GM21786 (cell line): ENCODE measurements at regions not wholly inside any gene's neighbourhood (a gene's known extent, or its start where the extent isn't known, plus 50 kb on each side); places are given as distances from the start of the nearest gene placed in this dataset.
"Not testable (repeated sequence)": the region's sequence is repeated elsewhere in the genome, so short reads cannot be mapped to it uniquely, and the experiment has no call there.

Experiments
- ATAC-seq: cut with Tn5 transposase; IDR thresholded peaks from one replicate; pipeline ENCODE4 v1.9.1; 2021; ENCODE audit not compliant: unreplicated experiment

DNA sequence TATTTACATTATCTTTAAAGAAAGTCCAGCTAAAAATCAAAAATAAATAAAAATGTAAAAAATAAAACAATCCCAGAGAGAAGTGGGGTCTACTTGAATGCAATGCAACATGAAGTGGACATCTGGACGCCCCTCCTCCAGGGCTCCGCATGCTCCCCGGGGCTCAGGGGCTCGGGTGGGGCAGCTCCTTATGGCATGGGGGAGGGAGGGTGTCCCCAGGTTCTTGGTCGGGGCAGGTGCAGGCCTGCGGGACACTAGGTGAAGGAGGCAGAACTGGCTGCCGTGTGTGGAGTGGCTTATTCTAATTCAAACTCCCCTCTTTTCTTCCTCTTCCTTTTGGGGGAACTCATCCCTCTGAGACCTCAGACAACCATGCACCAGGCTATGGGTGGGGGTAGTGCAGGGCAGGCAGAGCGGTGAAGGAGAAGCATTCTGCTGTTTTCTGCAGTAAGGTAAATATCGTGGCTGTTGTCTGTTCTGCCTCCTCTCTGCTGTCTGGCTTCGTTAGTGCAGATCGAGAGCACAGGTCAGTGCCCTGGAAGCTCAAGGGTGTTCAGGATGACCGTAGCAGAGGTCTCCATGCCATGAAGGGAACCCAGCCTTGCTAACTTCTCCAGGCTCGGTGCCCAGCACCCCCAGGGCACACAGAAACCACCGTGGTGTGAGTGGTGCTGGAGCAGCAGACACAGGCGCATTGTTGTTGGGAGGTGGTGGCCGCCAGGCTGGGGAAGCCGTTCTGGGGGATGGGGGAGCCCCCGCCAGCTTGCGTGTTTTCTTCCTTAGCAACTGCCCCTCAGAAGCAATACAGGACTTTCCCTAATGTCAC lies 82.6 kb downstream of the TTLL2 start:
- no peak for ATAC-seq

DNA sequence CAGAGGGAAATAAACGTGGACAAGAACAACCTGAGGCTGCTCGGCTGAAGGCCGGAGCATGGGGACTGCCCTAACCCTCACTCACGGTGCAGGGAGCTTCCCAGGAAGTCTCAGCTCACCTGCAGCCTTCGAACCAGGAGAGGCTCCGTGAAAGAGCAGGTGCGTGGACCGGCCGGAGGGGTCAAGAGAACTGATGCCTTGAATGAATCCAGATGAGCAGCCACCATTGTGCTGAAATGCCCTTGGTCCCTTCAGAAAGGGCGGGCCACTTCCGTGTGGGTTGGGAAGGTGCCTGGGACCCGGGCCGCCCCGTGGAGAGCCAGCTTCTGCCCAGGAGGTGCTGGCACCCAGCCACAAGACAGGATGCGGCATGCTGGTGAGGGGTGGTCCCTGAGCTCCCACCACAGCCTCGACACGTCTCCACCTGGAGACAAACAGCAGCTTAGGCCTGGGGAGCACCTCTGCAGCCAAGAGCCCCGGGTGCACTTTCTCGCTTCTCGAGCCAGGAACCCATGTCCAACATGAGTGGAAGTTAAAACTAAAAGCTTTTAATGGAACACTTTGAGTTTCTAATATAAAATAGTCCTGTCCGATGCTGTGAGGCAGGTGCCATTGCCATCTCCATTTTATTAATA lies 83.5 kb downstream of the TTLL2 start:
- ATAC-seq, result no peak

DNA sequence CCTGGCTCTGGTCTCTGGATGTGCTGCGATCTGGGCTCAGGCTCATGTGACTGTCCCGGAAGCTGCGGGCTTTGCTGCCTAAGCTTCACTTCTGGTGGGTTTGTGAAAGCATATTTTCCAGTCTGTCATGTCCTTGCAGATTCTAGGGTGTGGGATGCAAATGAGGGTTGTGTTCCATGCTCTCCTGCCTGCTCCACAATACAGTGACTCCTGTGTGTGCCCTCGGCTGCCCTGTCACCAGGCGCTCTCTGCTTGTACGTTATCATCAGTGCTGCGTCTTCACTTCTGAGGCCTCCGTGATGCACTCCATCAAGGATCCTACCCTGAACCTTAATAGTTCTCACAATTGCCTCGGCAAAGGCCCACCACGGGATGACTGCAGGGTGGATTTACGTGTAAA lies 84.2 kb downstream of the TTLL2 start:
- no peak for ATAC-seq

DNA sequence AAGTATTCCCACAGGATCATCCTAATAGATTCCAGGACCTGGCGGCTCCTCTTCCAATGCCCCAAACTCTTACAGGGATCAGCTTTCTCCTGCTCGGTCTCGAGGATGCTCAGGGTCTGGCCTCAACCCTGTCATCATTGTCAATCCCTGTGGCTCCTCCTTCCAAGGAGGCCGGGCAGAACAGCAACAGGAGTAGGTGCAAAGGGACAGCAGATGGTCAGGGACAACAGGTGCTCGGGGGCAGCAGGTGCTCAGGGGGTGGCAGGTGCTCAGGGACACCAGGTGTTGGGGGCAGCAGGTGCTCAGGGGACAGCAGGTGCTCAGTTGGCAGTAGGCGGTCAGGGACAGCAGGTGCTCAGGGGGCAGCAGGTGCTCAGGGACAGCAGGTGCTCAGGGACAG lies 84.8 kb downstream of the TTLL2 start:
- ATAC-seq, result no peak

DNA sequence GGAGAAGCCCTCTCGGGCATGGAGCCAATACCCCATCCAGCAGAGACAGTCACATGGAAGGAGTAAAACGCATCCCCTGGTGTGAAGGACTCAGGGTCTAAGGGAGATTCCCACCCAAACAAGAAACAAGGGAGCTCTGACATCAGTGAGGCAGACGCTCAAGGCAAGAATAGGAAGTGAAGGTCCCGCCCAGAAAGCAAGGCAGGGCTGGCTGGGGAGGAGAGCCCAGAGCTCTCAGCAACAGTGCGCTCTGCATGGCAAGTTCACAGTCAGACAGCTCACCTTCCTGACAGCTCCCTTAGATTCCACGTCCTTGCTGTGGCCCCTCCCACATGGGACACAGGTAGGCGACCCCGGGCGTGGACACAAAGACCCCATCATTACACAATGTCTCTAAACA lies 85.6 kb downstream of the TTLL2 start:
- ATAC-seq, result no peak

DNA sequence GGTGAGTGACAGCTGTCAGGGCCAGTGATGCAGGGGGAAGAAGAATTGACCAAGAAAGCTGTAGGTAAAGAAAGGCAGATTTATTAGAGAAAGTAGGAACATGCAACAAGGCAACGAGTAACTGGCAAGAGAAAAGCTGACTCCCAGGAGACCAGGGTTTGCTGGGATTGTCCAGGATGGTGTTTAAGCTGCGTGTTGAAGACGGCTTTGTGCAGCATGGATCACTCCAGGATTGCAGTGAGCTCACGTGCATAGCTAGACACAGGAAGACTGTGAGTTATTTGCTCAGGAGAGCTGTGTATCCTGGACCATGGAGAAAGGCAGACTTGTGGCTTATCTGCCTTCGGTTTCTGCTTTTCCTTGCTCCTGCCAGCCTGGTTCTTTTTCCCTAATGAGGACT lies 87.6 kb downstream of the TTLL2 start:
- ATAC-seq, result no peak

DNA sequence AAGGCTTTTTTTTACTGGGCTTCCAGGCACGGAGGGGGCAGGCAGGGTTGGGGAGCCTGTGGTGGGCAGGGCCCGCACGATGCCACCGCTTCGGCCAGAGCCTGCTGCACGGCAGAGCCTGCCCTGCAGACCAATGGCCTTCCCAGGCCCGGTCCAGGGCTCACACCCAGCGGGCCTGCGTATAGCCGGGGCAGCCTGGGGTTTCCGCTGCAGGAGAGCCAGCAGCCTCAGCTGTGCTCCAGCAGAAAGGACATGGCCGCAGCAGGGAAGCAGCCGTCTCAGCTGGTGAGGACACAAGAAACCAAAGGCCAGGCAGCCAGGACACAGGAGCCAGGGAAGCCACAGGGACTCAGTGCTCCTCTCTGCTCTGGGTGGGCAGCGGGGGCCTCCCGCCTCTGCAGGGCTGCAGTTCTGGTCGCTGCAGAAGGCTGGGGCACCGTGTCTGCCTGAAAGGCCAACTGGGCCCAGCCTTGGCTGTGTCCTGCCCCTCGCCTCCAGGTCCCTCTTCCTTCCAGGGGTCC lies 90.6 kb downstream of the TTLL2 start:
- ATAC-seq, result no peak

DNA sequence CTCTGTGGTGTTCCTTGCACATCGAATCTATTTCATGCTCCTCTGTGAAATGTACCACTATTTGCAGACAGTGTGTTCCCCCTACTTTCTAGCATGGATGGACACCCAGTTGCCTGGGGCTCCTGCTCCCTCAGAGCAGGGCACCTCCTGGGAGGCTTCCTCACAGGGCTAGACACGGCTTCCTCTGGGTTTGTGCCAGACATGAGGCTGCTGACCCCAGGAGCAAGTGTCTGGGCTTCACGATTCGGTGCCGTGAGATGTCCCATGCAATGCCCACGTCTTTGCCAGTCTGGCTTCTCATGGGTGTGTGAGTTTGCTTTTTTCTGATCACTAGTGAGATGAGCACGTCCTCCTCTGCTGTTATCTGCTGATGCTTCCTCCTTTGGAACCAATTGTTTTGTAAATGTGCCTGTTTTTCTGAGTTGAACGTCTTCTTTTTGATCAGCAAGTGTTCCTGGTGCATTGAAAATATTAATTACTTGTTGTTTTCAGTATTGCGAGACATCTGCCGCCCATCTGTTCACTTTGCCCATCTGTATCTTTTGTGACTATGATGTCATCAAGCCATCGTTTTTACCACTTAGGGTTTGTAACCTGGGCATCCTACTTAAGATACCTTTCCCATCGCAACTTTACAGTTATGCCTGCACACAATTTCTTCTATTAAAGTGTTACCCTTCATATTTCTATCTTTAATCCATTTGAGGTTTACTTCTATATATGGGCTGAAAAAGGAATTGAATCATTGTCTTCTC lies 92.0 kb downstream of the TTLL2 start:
- ATAC-seq, result no peak

DNA sequence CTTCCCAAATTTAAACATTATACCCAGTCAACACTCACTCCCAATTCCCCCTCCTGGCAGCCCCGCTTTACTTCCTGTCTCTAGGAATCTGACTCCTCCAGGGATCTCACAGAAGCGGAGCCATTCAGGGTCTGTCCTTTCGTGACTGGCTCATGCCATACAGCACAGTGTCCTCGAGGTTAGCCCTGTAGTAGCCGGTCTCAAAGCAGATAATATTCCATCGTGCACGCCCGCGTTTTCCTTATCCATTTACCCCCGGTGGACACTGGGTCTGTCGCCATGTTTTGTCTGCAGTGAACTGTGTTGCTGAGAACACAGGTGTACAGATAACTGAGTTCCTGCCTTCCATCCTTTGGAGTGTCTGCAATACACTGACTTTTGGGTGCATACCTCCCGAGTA lies 95.3 kb downstream of the TTLL2 start:
- ATAC-seq, result no peak

DNA sequence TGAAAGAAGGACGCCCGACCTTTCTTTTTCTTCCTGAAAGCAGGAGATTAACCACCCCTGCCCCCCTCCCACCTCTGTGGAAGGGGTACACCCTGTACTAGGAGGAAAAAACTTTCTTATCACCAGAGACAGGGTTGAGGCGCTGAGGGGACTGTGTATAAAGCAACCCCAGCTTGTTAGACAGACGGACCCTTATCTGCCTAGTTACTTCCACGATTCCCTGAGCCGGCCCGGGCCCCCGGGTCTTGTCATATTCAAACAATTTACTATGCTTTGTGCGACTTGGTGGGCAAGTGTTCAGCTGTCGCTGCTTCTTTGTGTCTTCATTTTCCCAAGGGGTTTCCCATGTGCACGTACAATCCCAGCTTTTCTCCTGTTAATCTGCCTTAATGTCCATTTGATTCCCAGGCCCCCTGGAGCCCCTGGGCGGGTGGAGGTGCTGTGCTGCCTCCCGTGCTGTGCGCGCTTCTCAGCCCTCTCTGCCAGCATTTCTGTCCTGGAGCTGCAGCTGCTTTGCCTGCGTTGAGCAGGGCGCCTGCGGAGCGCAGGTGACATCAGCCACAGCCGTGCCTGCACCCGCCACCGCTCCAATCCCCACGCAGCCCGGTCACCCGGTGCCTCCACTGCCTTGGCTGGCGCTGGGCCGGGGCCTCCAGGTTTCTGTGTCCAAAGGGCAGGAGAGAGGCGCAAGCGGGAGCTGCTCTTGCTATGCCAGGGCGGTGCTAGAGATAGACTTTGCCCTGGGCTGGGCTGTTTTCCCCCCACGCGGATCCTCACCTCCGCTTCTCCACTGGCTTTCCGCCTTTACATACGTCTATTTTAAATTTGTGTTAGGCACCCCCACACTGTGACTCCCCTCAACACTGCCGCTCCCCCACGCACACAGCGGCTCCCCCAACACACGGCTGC lies 96.2 kb downstream of the TTLL2 start:
- no peak for ATAC-seq

DNA sequence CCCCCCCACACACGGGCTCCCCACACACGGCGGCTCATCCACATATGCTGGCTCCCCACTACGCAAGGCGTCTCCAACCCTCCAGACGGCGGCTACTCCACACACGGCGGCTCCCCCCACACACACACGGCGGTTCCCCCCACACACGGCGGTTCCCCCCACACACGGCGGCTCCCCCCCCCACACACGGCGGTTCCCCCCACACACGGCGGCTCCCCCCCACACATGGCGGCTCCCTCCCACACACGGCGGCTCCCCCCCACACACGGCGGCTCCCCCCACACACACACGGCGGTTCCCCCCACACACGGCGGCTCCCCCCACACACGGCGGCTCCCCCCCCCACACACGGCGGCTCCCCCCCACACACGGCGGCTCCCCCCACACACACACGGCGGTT lies 97.1 kb downstream of the TTLL2 start:
- ATAC-seq, result not testable (repeated sequence)

DNA sequence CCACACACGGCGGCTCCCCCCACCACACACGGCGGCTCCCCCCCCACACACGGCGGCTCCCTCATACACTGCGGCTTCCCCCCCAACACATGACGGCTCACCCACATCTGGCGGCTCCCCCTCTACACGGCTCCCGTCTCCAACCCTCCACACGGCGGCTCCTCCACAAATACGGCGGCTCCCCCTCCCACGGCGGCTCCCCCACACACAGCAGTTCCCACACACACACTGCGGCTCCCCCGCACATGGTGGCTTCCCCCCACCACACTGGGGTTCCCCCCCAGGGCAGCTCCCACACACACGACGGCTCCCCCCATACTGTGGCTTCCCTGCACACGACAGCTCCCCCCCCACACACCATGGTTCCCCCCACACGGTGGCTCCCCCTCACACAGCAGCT lies 98.0 kb downstream of the TTLL2 start:
- ATAC-seq, result no peak

DNA sequence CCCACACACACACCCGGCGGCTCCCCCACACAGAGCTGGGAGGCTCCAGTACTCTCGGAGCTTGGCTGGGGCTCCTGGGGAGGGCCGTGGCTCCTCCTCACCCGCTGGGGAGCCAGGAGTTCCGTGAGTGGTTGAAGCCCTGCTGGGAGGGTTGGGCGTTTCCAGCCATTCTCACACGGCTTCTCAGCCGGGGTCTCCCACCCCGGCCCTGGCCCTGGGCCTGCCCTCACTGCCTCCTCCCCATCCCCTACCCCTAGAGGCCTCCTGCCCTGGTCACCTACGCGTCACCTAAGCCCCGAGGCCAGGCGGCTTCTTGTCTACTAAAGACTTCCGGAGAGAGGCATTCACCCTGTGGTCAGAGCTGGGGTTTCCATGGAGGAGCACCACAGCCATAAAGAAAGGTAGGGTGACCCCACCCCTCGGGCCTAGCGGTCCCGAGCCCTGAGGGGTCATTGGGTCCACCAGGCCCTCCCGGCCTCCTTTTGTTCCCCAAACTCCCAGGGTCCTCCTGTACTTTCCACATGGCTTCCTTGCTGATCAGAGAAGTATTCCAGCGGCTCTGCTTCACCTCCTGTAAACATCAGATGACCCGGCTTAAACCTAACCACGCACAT lies 99.3 kb downstream of the TTLL2 start:
- no peak for ATAC-seq

DNA sequence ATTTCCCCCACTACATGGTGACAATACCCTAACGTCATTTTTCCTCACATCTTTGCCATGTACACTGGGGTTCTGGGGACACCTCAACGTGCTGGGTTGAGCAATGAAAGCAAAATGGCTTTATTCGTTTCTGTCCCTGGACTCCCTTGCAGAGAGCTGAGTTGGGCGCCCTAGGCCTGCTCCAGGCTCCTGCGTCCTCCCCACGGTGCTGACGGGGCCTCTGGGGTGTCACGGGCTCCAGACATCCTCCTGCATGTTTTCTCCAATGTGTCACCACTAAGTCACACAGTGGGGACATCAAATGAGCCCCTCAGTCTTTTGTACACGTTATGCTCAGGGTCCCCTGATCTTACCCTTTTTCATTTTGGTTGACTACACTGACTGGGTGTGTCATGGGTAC lies 99.8 kb downstream of the TTLL2 start:
- no peak for ATAC-seq

DNA sequence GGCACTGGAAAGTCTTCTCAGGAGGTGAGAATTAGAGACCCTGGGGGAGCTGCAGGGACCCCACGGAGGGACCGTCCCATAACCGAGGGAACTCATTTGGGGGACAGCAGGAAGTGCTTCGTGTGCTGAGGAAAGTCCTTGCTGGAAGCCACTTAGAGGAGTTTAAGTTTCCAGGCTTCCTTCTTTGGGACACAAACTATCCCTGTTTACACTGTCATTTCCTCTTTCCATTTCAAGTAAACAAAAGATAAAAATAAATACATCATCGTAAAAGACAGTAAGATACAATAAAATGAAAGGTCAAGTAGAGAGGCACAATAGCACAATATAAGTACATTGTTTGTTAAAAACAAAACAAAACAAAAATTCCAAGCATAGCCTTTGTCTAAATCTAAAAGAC lies 101.2 kb downstream of the TTLL2 start:
- ATAC-seq, result no peak

DNA sequence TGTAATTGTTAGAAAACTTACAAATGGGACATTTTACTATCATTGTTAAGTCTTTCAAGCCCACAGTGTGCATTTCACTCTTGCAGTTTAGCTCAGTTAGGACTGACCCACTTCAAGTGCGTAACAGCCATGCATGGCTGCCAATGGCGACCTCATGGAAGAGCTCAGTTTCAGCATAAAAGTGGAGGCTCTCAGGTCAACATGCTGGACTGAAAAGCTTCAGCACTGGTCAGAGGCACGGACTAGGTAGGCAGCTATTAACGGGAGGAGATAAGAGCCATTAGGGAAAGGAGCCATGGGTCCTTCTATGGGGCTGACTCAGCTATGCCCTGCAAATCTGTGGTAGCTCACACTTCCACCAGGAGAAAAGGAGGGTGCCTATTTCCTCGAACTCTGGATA lies 101.8 kb downstream of the TTLL2 start:
- no peak for ATAC-seq

DNA sequence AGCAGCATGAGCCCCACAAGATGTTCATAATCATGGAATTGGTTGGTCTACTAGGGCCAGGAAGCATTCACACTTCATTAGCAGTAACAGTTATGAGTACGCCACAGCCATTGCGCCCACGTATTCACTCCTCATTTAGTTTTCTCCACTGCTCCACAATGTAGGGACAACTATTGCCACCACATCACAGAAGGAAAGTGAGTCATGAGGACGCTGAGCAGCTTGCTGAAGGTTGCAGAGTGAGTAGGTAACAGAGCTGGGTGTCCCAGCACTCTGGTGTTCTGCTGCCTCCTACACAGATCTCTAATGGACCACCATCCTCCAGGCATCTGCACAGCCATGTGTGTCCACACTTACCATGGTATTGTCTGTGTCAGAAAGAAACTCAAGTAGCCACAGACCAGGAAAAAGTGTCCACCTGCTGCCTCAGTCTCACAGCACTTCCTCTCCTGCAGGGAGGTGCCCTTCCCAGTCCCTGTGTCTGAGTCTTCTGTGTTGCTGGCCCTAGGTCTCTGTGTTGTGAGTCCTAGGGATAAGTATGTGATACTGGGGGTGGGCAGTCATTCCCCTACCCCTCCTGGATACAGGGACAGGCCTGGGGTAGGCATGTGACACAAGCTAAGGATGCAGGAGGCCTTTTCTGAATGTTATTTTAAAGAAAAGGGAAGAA lies 103.9 kb downstream of the TTLL2 start:
- ATAC-seq, result no peak

DNA sequence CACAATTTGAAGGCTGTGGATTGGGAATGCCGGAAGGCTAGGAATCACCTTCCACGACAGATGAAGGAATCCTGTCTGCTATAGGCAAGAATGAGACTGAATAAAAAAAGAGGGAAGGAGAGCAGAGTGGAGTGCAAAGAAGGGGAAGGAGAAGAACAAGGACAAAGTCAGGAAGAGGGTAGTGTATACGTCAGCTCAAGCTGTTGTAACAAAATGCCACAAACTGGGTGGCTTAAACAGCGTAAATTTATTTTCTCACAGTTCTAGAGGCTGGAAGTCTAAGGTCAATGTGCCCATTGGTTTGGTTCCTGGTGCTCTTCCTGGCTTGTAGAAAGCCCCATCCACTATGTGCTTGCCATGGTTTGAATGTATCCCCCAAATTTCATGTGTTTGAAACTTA lies 104.5 kb downstream of the TTLL2 start:
- ATAC-seq, result no peak

DNA sequence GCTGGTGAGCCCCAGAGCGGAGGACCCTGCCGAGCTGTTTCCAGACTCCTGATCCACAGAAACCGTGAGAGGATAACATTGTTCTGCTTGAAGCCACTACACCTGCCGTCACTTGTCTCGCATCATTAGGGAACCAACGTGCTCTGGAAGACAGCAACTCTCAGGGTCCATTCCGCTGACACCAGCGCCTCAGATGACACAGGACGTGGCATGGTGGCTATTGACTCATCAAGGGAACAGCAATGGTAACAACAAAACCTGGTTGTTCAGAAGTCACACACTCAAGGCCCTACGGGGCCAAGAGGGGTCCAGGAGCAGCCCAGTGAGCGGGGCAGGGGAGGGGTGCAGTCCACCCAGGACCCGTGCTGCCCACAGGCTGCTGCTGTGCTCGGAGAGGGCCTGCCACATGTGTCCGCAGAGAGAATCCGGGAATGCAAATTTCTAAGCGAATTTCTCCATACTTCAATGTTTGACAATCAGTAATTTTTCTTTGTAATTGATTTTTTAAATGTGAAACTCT lies 110.4 kb downstream of the TTLL2 start:
- ATAC-seq, result no peak
